ENCODE measurements at regions not wholly inside any gene's neighbourhood (a gene's known extent, or its start where the extent isn't known, plus 50 kb on each side); places are given as distances from the start of the nearest gene placed in this dataset.
A peak's percentile ranks its signal among the peaks of the same experiment; 100 is the strongest.

GRCh38 chr20:24764027-24764793 is 184.9 kb upstream of the CST7 start:
- no peak for DNase-seq

DNA sequence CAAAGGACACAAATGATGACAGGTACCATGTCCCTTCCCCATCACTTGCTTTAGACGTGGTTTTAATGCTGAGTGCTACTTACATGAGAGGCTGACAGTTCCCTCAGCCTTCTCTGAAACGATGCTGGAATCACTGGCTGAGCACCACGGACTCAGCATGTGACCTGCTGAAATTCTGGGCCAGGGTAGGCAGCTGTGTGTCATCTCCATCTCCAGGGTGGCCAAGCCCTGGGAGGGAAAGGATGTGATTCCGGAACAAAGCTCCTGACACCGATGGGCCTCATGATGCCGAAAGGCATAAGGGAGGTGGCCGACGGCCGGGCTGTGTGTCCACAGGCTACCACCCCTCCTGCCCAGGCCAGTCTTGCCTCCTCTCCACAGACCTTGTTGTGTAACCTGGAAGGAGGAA is 184.3 kb upstream of the CST7 start:
- DNase-seq = no peak

DNA sequence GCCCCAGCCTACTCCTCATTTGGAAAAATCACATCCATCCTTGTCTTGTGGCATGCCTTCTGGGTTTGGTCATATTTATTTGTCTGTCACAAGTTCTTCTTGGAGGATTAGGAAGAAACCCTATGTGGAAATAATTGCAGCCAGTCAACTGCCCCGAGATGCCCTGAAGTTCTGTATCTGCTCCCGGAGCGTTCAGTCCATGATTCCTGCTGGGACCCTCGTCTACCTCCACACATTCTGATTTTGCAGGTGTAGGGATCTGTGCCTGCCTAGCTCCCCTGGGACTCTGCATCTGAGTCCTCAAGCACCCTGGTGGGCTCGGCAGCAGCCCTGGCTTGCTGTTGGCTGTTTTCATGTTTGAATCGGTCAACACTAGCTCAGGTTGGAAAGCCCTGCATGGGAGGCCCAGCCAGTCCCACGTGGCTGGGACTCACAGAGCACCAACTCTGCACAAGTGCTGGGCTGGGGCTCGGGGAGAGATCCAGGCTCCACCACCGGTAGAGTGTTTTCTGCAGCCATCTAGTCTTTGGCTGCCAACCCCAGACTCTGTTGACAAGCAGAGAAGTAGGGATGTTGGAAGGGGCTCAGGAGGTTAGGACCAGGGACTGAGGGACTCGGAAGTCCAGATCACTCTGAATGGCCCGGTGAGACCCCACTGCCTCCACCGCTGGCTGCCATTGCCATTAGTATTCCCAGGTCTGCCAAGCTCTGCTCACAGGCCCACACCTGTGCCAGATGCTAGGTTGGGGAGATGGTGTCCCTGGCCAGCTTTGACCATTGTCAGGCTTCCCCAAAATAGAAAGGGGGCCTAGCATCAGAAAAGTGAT is 183.5 kb upstream of the CST7 start:
- no peak for DNase-seq

DNA sequence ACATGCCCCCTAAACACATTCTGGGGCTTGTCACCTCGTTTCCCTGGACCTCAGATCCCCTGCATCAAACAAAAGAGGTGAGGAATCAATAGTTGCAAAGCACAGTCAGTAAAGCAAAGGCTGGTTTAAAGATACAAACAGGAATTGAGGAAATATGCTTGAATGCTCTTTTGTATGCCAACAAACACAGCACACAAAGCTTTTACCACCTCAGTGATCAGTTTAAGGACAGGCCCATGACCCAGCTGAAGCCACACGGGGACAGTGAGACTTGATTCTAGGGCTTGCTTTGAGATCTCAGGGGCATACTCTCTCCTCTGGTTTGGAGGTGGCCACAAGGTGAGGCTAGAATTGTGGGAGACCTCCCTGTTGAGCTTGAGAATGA is 182.9 kb upstream of the CST7 start:
- DNase-seq = no peak

GRCh38 chr20:24766826-24767622 is 182.0 kb upstream of the CST7 start:
- no peak for DNase-seq

DNA sequence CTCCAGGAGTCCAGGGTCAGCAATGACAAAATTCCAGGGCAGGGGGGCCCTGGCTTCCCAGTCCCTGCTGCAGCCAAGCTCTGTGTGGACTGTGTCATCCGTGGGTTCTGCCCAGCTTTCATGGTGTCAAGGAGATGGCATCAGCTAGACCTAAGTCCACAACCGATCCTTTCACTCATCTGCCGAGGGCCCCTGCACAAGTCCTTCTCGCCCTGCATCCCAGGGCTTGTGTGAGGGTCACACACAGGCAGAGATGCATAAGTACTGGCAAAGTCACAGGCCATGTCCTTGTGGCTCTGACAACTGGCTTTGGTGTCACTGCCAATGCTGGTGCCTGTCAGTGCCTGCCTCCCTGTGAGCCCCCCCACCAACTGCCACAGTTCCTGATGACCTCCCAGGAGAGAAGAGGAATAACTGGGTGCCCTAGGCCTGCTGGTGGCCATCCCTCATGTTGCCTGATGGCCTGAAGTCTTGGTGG is 181.4 kb upstream of the CST7 start:
- DNase-seq = no peak

GRCh38 chr20:24768201-24768636 is 180.8 kb upstream of the CST7 start:
- no peak for DNase-seq

DNA sequence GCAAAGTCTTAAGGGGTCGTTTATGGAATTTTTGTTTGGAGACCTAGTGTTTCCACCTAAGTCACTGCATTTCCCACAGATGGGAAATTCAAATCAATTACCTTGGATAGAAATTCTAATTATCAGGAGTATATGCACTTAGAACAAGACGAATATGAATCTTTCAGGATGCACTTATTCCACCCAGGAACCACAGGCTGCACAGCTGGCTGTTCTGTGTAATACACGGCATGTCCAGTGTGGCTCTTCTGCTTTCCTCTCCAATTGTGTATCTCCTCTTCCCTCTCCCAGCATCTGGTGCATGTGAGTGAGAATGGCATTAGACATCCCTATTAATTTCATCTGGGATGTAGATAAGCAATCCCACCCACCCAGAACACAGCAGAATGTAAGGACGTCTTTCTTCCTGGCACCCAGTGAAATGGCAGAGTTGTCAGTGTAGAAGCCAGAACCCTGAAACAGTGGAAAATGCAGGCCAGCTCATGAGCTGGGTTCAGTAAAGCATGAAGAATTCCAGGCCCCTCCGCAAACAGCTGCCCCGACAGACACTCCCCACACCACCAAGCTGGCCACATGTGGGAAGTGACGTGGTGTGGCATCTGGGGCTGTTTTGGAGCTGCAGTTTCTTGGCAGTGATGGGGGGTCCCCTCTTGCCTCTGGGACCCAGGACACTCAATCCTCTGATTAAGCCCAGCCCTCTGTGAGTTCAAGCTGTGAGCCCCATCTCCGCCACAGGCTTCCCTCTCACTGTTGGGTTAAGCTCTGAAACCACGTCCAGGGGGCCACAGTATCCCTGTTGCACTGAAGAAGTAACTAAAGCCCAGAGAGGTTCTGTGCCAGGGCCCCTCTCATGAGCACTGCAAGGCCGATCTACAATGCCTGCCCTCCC is 180.1 kb upstream of the CST7 start:
- no peak for DNase-seq

DNA sequence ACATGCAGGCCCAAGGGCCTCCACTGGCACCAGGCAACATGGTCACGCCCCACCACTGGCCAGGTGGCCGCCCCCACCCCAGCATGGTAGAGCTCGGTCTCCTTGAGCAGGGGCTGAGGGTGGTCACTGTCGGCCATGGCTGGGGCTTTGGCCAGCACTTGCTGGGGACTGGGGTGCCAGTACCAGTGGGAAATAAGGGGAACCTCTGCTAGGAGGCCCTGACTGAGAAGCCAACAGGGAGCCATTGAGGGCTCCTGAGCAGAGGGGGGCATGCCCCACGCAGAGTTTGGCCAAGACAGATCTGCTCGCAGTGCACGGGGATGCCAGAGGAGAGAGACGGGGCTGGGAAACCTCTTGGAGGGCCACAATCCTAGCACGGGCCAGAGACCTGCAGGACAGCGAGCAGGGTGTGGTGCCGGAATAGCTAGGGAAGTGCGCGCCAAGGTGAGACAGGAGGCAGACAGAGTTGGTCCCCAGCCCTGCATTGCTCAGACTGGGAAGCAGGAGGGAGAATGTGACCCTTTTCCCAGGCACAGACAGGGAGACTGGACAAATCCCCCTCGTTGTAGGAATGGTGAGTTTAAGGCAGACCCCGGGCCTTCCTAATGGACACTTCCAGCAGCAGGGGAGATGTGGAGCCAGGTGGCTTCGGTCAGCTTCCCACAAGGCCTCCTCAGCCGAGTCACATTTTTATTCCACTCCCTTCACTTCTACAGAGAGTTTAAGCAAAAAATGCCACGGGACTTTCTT is 179.0 kb upstream of the CST7 start:
- DNase-seq = no peak

DNA sequence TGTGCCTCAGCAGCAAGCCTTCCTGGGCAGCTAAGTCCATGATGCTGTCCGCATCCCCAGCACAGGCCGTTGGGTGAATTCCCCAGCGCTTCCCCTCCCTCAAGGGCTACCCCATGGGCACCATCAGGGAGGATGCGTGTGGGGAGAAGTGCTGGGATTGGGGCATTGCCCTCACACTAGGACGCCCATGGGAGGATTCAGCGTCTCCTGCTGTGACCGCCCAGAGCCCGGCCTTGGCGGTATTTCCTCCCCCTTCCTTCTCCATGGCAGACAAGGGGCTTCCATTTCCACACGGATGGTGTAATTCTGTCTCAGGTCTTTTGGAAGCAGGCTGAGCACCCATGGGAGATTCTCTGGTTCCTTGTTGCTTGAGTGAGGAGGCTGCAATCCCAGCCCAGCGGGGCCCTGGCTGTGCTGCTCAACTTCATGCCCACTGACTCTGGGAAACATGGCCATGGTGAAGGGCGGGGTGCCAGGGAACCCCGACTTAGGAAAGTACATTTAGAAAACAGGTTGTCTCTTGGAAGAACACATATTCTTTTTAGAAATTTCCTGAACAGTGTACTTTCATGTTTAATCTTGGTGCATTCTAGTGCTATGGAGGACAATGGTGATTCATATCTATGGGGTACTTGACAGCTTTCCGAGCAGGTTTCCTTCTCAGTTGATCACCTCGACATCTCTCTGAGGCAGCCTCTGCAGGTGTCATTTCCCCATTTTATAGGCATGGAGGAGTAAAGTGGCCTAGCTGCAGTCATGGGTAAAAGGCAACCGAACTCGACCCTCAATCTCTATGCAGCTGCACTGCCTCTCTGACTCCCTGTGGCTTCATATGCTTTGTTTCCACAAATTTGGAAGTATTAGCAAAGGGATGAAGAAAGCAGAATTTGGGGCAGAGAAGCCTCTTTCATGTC is 178.2 kb upstream of the CST7 start:
- DNase-seq = no peak

DNA sequence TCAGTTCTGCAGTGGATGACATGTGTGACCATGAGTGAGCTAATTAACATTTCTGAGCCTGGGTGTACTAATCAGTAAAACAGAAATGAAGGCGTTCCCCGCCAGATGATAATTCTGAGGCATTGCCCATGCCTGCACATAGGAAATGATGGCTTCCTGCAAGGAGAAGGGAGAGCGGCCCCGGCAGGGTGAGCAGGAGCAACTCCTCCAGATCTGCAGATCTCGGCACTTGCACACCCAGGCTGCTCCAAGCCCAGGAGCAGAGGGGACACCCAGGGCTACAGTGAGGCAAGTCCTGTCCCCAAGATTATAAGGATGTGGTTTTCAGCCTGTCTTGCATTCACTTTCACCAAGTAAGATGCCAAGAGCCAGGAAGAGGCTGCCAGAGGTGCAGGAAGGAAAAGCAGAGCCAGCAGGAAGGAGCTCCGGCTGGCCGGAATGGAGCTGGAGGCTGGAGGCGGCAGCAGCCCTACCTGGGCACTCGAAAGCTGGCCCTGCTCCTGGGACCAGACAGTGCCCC is 177.5 kb upstream of the CST7 start:
- DNase-seq = no peak

DNA sequence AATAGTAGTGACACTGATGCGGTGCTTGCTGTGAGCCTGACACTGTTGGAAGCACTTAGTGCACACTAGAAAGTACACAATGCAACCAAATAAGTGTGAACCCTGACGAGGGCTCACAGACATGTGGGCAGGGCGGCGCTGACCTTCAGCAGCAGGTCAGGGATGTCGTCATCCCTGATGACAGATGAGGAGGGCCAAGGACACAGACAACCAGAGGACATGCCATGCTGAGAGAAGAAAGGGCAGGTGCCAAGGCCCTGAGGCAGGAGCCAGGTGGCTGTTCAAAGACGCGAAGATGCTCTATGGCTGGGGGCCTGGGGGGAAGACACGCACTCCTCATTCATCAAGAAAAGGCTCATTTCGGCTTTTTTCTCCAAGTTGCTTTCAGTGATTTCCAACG is 176.4 kb upstream of the CST7 start:
- no peak for DNase-seq

- DNase-seq = no peak
These were observed 175.9 kb upstream of the CST7 start for GRCh38 chr20:24773168-24773567.

- DNase-seq = peak; percentile 72
These were observed 175.3 kb upstream of the CST7 start for GRCh38 chr20:24773751-24774201.

DNA sequence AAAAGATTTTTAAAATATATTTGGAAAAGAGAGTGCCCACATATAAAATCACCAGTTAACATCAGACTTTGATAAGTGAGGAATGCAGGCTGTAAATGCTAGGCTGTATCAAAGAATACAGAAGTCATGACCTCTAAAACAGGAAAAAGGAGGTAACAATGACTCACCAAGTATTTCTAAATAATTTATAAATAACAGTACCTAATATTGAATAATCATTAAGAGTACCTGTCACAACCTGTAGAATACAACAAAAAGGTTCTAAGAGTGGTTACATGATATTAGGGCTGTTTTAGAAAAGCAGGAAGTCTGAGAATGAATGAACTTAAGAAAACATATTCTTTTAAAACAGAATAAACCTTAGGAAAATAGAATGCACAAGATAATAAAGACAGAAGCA is 173.1 kb upstream of the CST7 start:
- DNase-seq = no peak

DNA sequence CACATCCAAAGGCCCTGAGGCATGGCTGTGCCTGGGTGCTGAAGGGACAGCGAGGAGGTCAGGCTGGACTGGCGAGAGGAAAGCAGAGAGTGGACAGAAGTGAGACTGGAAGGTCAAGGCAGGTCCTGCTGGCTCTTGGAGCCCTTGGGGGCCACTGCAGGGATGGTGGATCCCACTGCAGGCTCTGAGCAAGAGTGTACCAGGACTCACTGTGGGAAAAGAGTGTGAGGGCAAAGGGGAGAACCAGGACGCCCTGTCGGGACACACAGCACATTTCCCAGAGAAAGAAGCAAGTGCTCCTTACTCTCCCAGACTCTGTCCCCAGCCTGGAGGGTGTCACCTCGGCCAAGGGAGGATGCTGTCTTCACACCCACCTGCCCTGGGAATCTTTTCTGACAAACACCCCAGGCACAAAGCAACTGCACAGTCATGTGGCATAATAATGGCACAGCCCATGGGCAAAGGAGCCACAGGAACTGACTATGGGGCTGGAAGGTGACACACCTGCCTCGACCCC is 172.3 kb upstream of the CST7 start:
- DNase-seq = no peak

DNA sequence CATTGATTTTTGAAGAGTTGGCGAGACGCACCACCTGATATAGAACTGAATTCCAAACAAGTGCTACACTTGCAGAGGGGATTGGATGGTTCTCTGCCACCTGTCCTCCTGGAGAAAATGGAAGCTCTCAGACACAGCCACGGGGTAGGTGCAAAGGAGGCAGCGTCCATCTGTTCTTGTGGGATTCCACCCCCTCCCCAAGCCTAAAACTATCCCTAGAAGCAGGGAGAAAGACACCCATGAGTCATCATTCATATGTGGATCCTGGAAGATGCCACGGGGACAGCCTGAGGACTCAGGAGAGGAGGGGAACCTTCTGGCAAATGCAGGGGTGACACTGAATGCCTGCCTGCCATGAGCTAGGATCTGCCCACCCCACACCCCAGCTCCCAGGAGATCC is 171.3 kb upstream of the CST7 start:
- DNase-seq = peak; percentile 29

GRCh38 chr20:24778585-24779031 is 170.5 kb upstream of the CST7 start:
- DNase-seq = no peak

GRCh38 chr20:24779131-24779530 is 169.9 kb upstream of the CST7 start:
- DNase-seq = peak; percentile 92

GRCh38 chr20:24779946-24780345 is 169.1 kb upstream of the CST7 start:
- DNase-seq = no peak
